Heart left ventricle (tissue), 13 donors: ENCODE measurements at regions not wholly inside any gene's neighbourhood (a gene's known extent, or its start where the extent isn't known, plus 50 kb on each side); places are given as distances from the start of the nearest gene placed in this dataset.

ENCODE experiments used
- CTCF ChIP-seq, 12 donors: fragments of 200-600 bp; sonication (generic) in 4 of 12; IDR thresholded peaks; one replicate each; pipeline versions ENCODE4 v1.5.0 to v1.8.0; 2018 to 2022; ENCODE audit warnings: antibody characterized with exemption in 12 of 12, mild to moderate bottlenecking in 5 of 12
- POLR2A ChIP-seq, 2 donors: fragments of 450-650 bp; IDR thresholded peaks; one replicate each; pipeline ENCODE4 v1.6.1; 2017; ENCODE audit warnings: antibody characterized with exemption in 2 of 2, mild to moderate bottlenecking in 2 of 2, moderate library complexity in 2 of 2
- donor health status: ischemic (EF 13 %, LVEDD 7.1; RV severe dilation, severe dysfunction).
- donor health status: DM: no; HTN: yes; CAD: no.
- donor health status: DM: no; HTN: no; CAD: no.
- donor health status: ischemic (EF 25% LVEDD 6.9; RV normal size, moderate dysfunction).
- donor health status: ischemic (EF 25% LVEDD 5.7; RV mildly dilated, moderate dysfunction).
- donor health status: ischemic (EF 35%, LVEDD 5.7; RV mildly dilated, moderate dysfunction).
- donor health status: nonischemic (EF 11% LVEDD 7.7; RV severe dilation, severe dysfunction).
- donor health status: DM: yes; HTN: yes; CAD: no.
- donor health status: PGD.
- donor health status: ischemic (EF 29% LVEDD 5.4; RV normal size, mild dysfunction).
- donor health status: nonischemic (EF 23%, LVEDD 6.1; RV moderate dilation, normal function).

GRCh38 chr9:71364186-71364955 lies 242.9 kb upstream of the TRPM3 start:
- TF ChIP-seq CTCF (IDR thresholded peaks at IDR 0.05) (no peak), POLR2A (IDR thresholded peaks at IDR 0.05) (no peak)
